ENCODE measurements at regions not wholly inside any gene's neighbourhood (a gene's known extent, or its start where the extent isn't known, plus 50 kb on each side); places are given as distances from the start of the nearest gene placed in this dataset.

DNA sequence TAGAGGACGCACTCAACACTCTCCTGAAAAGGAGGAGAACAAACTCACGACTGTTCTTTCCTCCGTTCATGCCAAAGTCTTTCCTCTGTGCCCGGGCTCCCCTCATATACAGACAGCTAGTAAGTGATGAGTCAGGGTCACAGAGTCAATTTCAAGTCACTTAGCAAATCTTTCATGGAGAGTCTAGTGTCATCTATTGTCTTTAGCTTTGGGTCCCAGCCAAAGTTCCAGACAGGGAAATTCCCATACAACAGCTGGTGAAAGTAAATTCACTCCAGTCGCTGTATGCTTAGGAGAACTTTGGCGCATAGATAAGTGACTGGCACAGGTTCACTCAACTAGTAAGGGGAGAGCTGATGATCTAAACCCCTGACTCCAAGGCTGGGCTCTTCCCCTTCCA is 226.5 kb downstream of the MID1 start:
- no peak for DNase-seq

DNA sequence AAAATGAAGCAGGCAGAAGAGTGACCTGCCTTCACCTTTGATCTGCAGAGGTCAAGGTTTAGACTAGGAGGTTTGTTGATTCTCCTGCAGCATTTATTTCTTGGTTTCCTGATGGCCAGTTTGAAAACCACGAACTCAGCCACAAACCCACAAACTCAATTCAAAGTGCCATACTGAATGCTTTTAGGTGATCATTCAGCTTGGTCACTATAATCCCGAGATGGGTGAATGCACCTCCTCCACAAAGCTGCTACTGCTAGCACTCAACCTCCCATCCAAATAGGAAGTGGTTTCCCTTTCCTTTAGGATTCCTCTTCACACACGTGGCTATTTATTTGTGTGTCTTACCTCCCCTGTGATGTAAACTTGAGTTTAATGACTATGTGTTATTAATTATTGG is 225.2 kb downstream of the MID1 start:
- DNase-seq: no peak

Measured in NCI-H1092 treated with DMSO at 0.1 percent for 48 hours (cell line).